ENCODE measurements at regions not wholly inside any gene's neighbourhood (a gene's known extent, or its start where the extent isn't known, plus 50 kb on each side); places are given as distances from the start of the nearest gene placed in this dataset.

GRCh38 chr3:192013110-192013509, 552.1 kb downstream of the PYDC2 start:
- Histone ChIP-seq H3K4me1 (no peaks in the 10 kb centered on the region), H3K9me3 (peaks cover 0 to 9% of the 10 kb centered on the region in 2 donors), H3K36me3 (no peaks in the 10 kb centered on the region), H3K4me3 (no peak overlapping the region), H3K27ac (no peak overlapping the region), H3K27me3 (no peaks in the 10 kb centered on the region)
- no peak for DNase-seq
- ATAC-seq = no peak
- intact Hi-C loops (cut with DNase I) = no loop called here
- no peak for TF ChIP-seq CTCF (IDR thresholded peaks at IDR 0.05)

DNA sequence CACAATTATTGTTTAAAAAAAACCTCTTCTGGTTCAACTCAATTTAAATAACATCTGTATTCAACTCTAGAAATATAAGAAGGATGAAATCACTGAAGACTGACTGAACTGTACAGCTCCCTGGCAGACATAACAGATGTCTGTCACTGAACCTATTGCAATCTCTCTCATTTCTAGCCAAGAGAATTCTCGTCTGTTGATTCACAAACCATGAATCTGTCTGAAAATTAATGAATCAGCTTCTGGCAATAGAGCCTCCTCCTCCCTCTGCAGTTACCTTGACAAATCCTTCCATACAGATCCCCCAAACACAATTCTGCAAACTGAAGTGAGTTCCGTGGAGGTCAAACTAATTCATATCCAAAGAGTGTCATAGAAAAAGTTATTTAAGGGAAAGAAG, 561.4 kb downstream of the PYDC2 start:
- H3K9me3 ChIP-seq = peaks cover 0 to 2% of the 10 kb centered on the region in 2 donors
- no peak for ATAC-seq
- no peaks in the 10 kb centered on the region for H3K27me3 ChIP-seq
- intact Hi-C loops (cut with DNase I) = no loop called here
- H3K4me1 ChIP-seq = no peaks in the 10 kb centered on the region
- no peak for DNase-seq
- H3K4me3 ChIP-seq = no peak overlapping the region
- H3K27ac ChIP-seq = no peak overlapping the region
- H3K36me3 ChIP-seq = no peaks in the 10 kb centered on the region
- TF ChIP-seq CTCF (IDR thresholded peaks at IDR 0.05) = no peak

DNA sequence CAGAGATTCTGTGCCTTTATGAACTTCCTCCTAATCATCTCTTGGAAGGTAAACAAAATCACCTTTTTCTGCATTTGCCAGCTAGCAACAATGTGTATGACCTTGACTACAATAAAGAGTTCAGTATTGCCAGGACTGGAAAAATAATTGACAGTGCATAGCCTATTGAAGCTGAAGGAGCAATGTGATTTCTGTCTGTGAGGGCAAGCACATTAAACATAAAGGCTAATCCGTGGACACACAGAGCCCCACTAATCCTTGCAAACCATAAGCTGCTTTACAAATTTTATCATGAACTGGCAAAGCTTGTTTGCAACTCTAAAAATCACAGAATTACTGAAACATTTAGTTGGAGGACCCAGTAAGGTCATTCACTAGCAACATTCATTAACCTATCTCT, 563.8 kb downstream of the PYDC2 start:
- no peak overlapping the region for H3K27ac ChIP-seq
- H3K36me3 ChIP-seq = no peaks in the 10 kb centered on the region
- no peaks in the 10 kb centered on the region for H3K9me3 ChIP-seq
- ATAC-seq (no peak), DNase-seq (no peak)
- no peaks in the 10 kb centered on the region for H3K4me1 ChIP-seq
- TF ChIP-seq CTCF (IDR thresholded peaks at IDR 0.05) = no peak
- H3K27me3 ChIP-seq = no peaks in the 10 kb centered on the region
- intact Hi-C loops (cut with DNase I) = no loop called here
- H3K4me3 ChIP-seq = no peak overlapping the region

GRCh38 chr3:192026661-192027060, 565.7 kb downstream of the PYDC2 start:
- ATAC-seq (no peak), DNase-seq (no peak)
- no peaks in the 10 kb centered on the region for H3K9me3 ChIP-seq
- no peak for TF ChIP-seq CTCF (IDR thresholded peaks at IDR 0.05)
- H3K4me1 ChIP-seq = no peaks in the 10 kb centered on the region
- no peak overlapping the region for H3K4me3 ChIP-seq
- no peak overlapping the region for H3K27ac ChIP-seq
- intact Hi-C loops (cut with DNase I) = no loop called here
- H3K27me3 ChIP-seq = no peaks in the 10 kb centered on the region
- no peaks in the 10 kb centered on the region for H3K36me3 ChIP-seq

DNA sequence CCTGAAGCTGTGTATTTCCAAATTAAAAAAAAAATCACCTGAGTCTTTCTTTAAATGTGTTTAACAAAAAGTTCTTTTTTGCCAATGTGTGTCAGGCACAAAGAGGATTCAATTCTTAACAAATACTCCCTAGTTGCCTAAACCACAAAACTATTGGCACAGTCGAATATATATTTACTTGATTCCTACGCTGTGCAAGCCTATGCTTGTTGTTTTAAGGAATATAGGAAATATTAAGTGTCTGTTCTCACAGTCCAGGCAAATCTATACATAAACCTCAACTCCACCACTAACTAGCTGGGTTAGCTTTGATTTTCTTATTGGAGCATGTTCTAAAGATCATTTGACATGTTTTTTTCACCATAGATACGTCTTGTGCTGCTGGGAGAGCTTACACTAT, 571.0 kb downstream of the PYDC2 start:
- no peaks in the 10 kb centered on the region for H3K36me3 ChIP-seq
- H3K4me3 ChIP-seq = no peak overlapping the region
- no peak overlapping the region for H3K27ac ChIP-seq
- intact Hi-C loops (cut with DNase I) = no loop called here
- no peak for TF ChIP-seq CTCF (IDR thresholded peaks at IDR 0.05)
- H3K27me3 ChIP-seq = no peaks in the 10 kb centered on the region
- no peak for ATAC-seq
- no peak for DNase-seq
- H3K9me3 ChIP-seq = peaks cover 0 to 3% of the 10 kb centered on the region in 2 donors
- H3K4me1 ChIP-seq = no peaks in the 10 kb centered on the region

All from left lung (tissue), 4 donors.